SK-N-SH (cell line): ENCODE measurements at regions not wholly inside any gene's neighbourhood (a gene's known extent, or its start where the extent isn't known, plus 50 kb on each side); places are given as distances from the start of the nearest gene placed in this dataset.

Source experiments
- CTCF ChIA-PET: fragments of 300-600, 350-600 bp; formaldehyde crosslinking; extraction: SDS; loops from one replicate; lab custom pipeline; 2021; lab: Yijun Ruan, JAX
- POLR2A ChIA-PET: fragments of 350-600 bp; sonication (Branson Sonifier 250); formaldehyde crosslinking; extraction: SDS; loops from one replicate; lab custom pipeline; 2020; ENCODE audit warnings: antibody characterized with exemption, inconsistent platforms; lab: Yijun Ruan, JAX
- DNase-seq: peaks from one replicate; pipeline ENCODE4 v3.0.0; 2012
- H2AFZ ChIP-seq: fragments of 200-600 bp; sonication (generic); 2 replicates; pipeline ENCODE4 v1.8.1; 2016; ENCODE audit warnings: antibody characterized with exemption, mild to moderate bottlenecking, low read depth
- H3F3A ChIP-seq: fragments of 200-600 bp; sonication (generic); replicated peaks from 2 replicates; pipeline ENCODE3; 2016; ENCODE audit warnings: antibody characterized with exemption, mild to moderate bottlenecking; ENCODE audit not compliant: insufficient read depth
- H3K27ac ChIP-seq, 2 experiments: fragments of 200-500 bp in 1 of 2; fragments of 200-600 bp in 1 of 2; sonication (Bioruptor generic) in 1 of 2; sonication (generic), shearing (Covaris generic) in 1 of 2; 2 replicates each; pipeline versions ENCODE4 v1.5.1 to v1.6.1; 2014 to 2016; ENCODE audit warnings: low read depth in 2 of 2, inconsistent platforms in 1 of 2, low read length in 1 of 2, mild to moderate bottlenecking in 1 of 2, mixed read lengths in 1 of 2
- H3K27me3 ChIP-seq: fragments of 200-600 bp; sonication (generic), shearing (Covaris generic); 2 replicates; pipeline ENCODE4 v1.6.1; 2016; ENCODE audit warnings: mixed run types; ENCODE audit not compliant: insufficient read depth
- H3K36me3 ChIP-seq, 2 experiments: fragments of 200-500 bp in 1 of 2; fragments of 200-600 bp in 1 of 2; sonication (Bioruptor generic) in 1 of 2; sonication (generic) in 1 of 2; replicated peaks in 1 of 2; 2 replicates each; pipeline versions ENCODE3 to v1.5.1; 2014 to 2016; ENCODE audit warnings: low read length in 1 of 2, mild to moderate bottlenecking in 1 of 2; ENCODE audit not compliant: insufficient read depth in 2 of 2, control insufficient read depth in 1 of 2
- H3K4me1 ChIP-seq, 2 experiments: fragments of 200-500 bp in 1 of 2; fragments of 200-600 bp in 1 of 2; sonication (Bioruptor generic) in 1 of 2; sonication (generic), shearing (Covaris generic) in 1 of 2; 2 replicates each; pipeline versions ENCODE4 v1.5.1 to v1.6.1; 2014 to 2016; ENCODE audit warnings: low read depth in 1 of 2, low read length in 1 of 2, mixed run types in 1 of 2; ENCODE audit not compliant: insufficient read depth in 2 of 2, control insufficient read depth in 1 of 2
- H3K4me2 ChIP-seq: fragments of 200-600 bp; sonication (generic), shearing (Covaris generic); 2 replicates; pipeline ENCODE4 v1.6.1; 2017; ENCODE audit warnings: mixed run types
- H3K4me3 ChIP-seq, 2 experiments: fragments of 200-500 bp in 1 of 2; fragments of 200-600 bp in 1 of 2; sonication (Bioruptor generic) in 1 of 2; sonication (generic), shearing (Covaris generic) in 1 of 2; 2 replicates each; pipeline versions ENCODE4 v1.5.1 to v1.8.1; 2014 to 2016; ENCODE audit warnings: low read depth in 2 of 2, inconsistent platforms in 1 of 2, low read length in 1 of 2, mild to moderate bottlenecking in 1 of 2, mixed read lengths in 1 of 2, moderate library complexity in 1 of 2
- H3K79me2 ChIP-seq: fragments of 200-600 bp; sonication (generic); 2 replicates; pipeline ENCODE4 v1.8.1; 2017; ENCODE audit warnings: mild to moderate bottlenecking; ENCODE audit not compliant: insufficient read depth
- H3K9ac ChIP-seq: fragments of 200-600 bp; sonication (generic); 2 replicates; pipeline ENCODE4 v1.6.1; 2017; ENCODE audit warnings: mixed run types
- H3K9me2 ChIP-seq: fragments of 200-600 bp; sonication (generic); 2 replicates; pipeline ENCODE4 v1.6.1; 2017; ENCODE audit warnings: mixed run types
- H3K9me3 ChIP-seq: fragments of 200-600 bp; sonication (generic); 2 replicates; pipeline ENCODE4 v1.6.1; 2017; ENCODE audit warnings: mixed run types, mild to moderate bottlenecking, moderate library complexity
- H4K20me1 ChIP-seq: fragments of 200-600 bp; sonication (generic); 2 replicates; pipeline ENCODE4 v1.6.1; 2017; ENCODE audit warnings: mild to moderate bottlenecking, mixed run types; ENCODE audit not compliant: insufficient read depth
- CTCF ChIP-seq: fragments of 200-600 bp; sonication (generic); IDR thresholded peaks from 2 replicates; pipeline ENCODE4 v1.6.1; 2017; ENCODE audit warnings: antibody characterized with exemption, mild to moderate bottlenecking, moderate library complexity
- ELF1 ChIP-seq: IDR thresholded peaks from 2 replicates; pipeline ENCODE4 v1.4.0; 2012
- EZH2phosphoT487 ChIP-seq: fragments of 200-600 bp; sonication (generic); IDR thresholded peaks from 2 replicates; pipeline ENCODE4 v1.6.1; 2017; ENCODE audit warnings: low read depth, mixed run types, mild to moderate bottlenecking, antibody characterized with exemption, moderate library complexity, borderline replicate concordance
- FOSL2 ChIP-seq: IDR thresholded peaks from 2 replicates; pipeline ENCODE4 v1.4.0; 2012; ENCODE audit warnings: low read depth, mild to moderate bottlenecking, moderate library complexity, borderline replicate concordance
- FOXJ3 ChIP-seq: sonication (generic); formaldehyde crosslinking; IDR thresholded peaks from 2 replicates; pipeline ENCODE4 v1.5.1; 2020; ENCODE audit warnings: mild to moderate bottlenecking, missing genetic modification reagents
- GABPA ChIP-seq: IDR thresholded peaks from 2 replicates; pipeline ENCODE4 v1.4.0; 2012; ENCODE audit warnings: low read depth, mild to moderate bottlenecking
- MEF2A ChIP-seq: IDR thresholded peaks from 2 replicates; pipeline ENCODE4 v1.4.0; 2012; ENCODE audit warnings: low read depth, borderline replicate concordance
- MXI1 ChIP-seq: IDR thresholded peaks from 2 replicates; pipeline ENCODE4 v1.6.1; 2012; ENCODE audit warnings: mild to moderate bottlenecking, low read depth, low read length, improper control_type of control experiment
- NFIC ChIP-seq: IDR thresholded peaks from 2 replicates; pipeline ENCODE4 v1.4.0; 2012; ENCODE audit warnings: borderline replicate concordance
- NRF1 ChIP-seq: IDR thresholded peaks from 2 replicates; pipeline ENCODE4 v1.6.1; 2012; ENCODE audit warnings: low read depth, mild to moderate bottlenecking, low read length
- POLR2AphosphoS5 ChIP-seq: IDR thresholded peaks from 2 replicates; pipeline ENCODE4 v1.6.1; 2012; ENCODE audit warnings: low read depth, low read length
- RCOR1 ChIP-seq: fragments of 150-350 bp; IDR thresholded peaks from 2 replicates; pipeline ENCODE4 v1.6.1; 2017; ENCODE audit warnings: antibody characterized with exemption, low read length
- RFX5 ChIP-seq: IDR thresholded peaks from 2 replicates; pipeline ENCODE4 v1.6.1; 2012; ENCODE audit warnings: mild to moderate bottlenecking, improper control_type of control experiment, low read length
- SIN3A ChIP-seq: IDR thresholded peaks from 2 replicates; pipeline ENCODE4 v1.6.1; 2012; ENCODE audit warnings: low read depth, mild to moderate bottlenecking, low read length, moderate library complexity, borderline replicate concordance
- SMC3 ChIP-seq: IDR thresholded peaks from 2 replicates; pipeline ENCODE4 v1.6.1; 2012; ENCODE audit warnings: low read depth, low read length, improper control_type of control experiment
- TCF12 ChIP-seq: IDR thresholded peaks from 2 replicates; pipeline ENCODE4 v1.4.0; 2012
- USF1 ChIP-seq: IDR thresholded peaks from 2 replicates; pipeline ENCODE4 v1.4.0; 2012; ENCODE audit warnings: low read depth, borderline replicate concordance
- USF2 ChIP-seq: fragments of 150-350 bp; IDR thresholded peaks from 2 replicates; pipeline ENCODE4 v1.6.1; 2017; ENCODE audit warnings: antibody characterized with exemption, low read length, low read depth, borderline replicate concordance
- ZBTB33 ChIP-seq: IDR thresholded peaks from 2 replicates; pipeline ENCODE4 v1.4.0; 2012; ENCODE audit warnings: low read depth, borderline replicate concordance
- WGBS: methylation state at CpG from one replicate; pipeline ENCODE4 v1.1.6; 2017; ENCODE audit warnings: low lambda C conversion rate; 5-methylcytosine and 5-hydroxymethylcytosine counted together

- H3K4me3 ChIP-seq, result no peak overlapping the region
- no peak overlapping the region for H3K9ac ChIP-seq
- H4K20me1 ChIP-seq, result no peaks in the 10 kb centered on the region
- WGBS, result 17% methylated on average over 2 of the region's 6 CpGs
- POLR2A ChIA-PET, result no interaction called here
- H3K9me3 ChIP-seq, result no peaks in the 10 kb centered on the region
- H3K4me2 ChIP-seq, result no peak overlapping the region
- no peak overlapping the region for H3K27ac ChIP-seq
- H3K36me3 ChIP-seq, result no peaks in the 10 kb centered on the region
- H3F3A ChIP-seq, result no peaks in the 10 kb centered on the region
- H3K4me1 ChIP-seq, result no peaks in the 10 kb centered on the region; a peak in 2 of 4 replicates
- no peak overlapping the region for H2AFZ ChIP-seq
- H3K79me2 ChIP-seq, result no peaks in the 10 kb centered on the region
- H3K9me2 ChIP-seq, result no peaks in the 10 kb centered on the region
- TF ChIP-seq USF1, result no peak
- TF ChIP-seq ELF1, result no peak
- TF ChIP-seq FOSL2, result no peak
- TF ChIP-seq NRF1, result no peak
- TF ChIP-seq MEF2A, result no peak
- no peak for TF ChIP-seq GABPA
- no peak for TF ChIP-seq RFX5
- no peak for TF ChIP-seq ZBTB33
- TF ChIP-seq SMC3, result no peak
- no peak for TF ChIP-seq SIN3A
- TF ChIP-seq FOXJ3, result no peak
- CTCF ChIA-PET, result no interaction called here
- no peaks in the 10 kb centered on the region; the same call in 1 of the 2 replicates for H3K27me3 ChIP-seq
- no peak for DNase-seq
These were observed 551.7 kb upstream of the AMOT start for GRCh38 chrX:113392355-113392754.

GRCh38 chrX:113391875-113392274 lies 551.2 kb upstream of the AMOT start:
- Histone ChIP-seq H3K4me3 (no peak overlapping the region), H2AFZ (no peak overlapping the region), H3F3A (no peaks in the 10 kb centered on the region), H3K27ac (no peak overlapping the region), H4K20me1 (no peaks in the 10 kb centered on the region), H3K27me3 (no peaks in the 10 kb centered on the region; the same call in 1 of the 2 replicates), H3K79me2 (no peaks in the 10 kb centered on the region), H3K36me3 (no peaks in the 10 kb centered on the region), H3K9me3 (no peaks in the 10 kb centered on the region), H3K9ac (no peak overlapping the region), H3K4me1 (no peaks in the 10 kb centered on the region; a peak in 2 of 4 replicates), H3K4me2 (no peak overlapping the region), H3K9me2 (no peaks in the 10 kb centered on the region)
- TF ChIP-seq CTCF, result no peak
- no peak for TF ChIP-seq TCF12
- no peak for TF ChIP-seq RCOR1
- no peak for TF ChIP-seq MEF2A
- TF ChIP-seq MXI1, result no peak
- TF ChIP-seq FOXJ3, result no peak
- TF ChIP-seq SMC3, result no peak
- no peak for TF ChIP-seq NFIC
- TF ChIP-seq EZH2phosphoT487, result no peak
- TF ChIP-seq USF2, result no peak
- no peak for TF ChIP-seq POLR2AphosphoS5
- CTCF ChIA-PET, result no interaction called here
- 32% methylated on average over 5 of the region's 13 CpGs for WGBS
- POLR2A ChIA-PET, result no interaction called here
- no peak for DNase-seq
